Adipose tissue (tissue), 3 donors: ENCODE measurements at regions not wholly inside any gene's neighbourhood (a gene's known extent, or its start where the extent isn't known, plus 50 kb on each side); places are given as distances from the start of the nearest gene placed in this dataset.

Source experiments
- H3K27ac ChIP-seq: one replicate; pipeline ENCODE4 v1.5.1; 2013; ENCODE audit warnings: low read depth, low read length
- WGBS, 3 donors: extraction: QIAGEN DNeasy Blood & Tissue Kit; methylation state at CpG; one replicate each; pipeline ENCODE4 v1.1.7; 2013; 5-methylcytosine and 5-hydroxymethylcytosine counted together
- donor health status: healthy with polysubstance abuse.
- donor health status: Bipolar disorder and iron deficiency.
- donor health status: healthy.

GRCh38 chr16:64615630-64616280, 506.1 kb downstream of the CDH11 start:
- WGBS, 3 donors, result 43 to 51% (median 50%) methylated on average over 6 of the region's 6 CpGs
- no peak overlapping the region for H3K27ac ChIP-seq

GRCh38 chr16:64596196-64596595, 525.7 kb downstream of the CDH11 start:
- no peak overlapping the region for H3K27ac ChIP-seq

GRCh38 chr16:64590513-64590912, 531.4 kb downstream of the CDH11 start:
- no peak overlapping the region for H3K27ac ChIP-seq

- H3K27ac ChIP-seq, result no peak overlapping the region
- 58 to 79% (median 61%) methylated on average over 5 of the region's 5 CpGs for WGBS, 3 donors
Observed at GRCh38 chr16:64589836-64590235, 532.0 kb downstream of the CDH11 start.

GRCh38 chr16:64586781-64587180, 535.1 kb downstream of the CDH11 start:
- WGBS, 3 donors, result 19 to 26% (median 24%) methylated on average over 3 of the region's 3 CpGs
- H3K27ac ChIP-seq, result no peak overlapping the region

- no peak overlapping the region for H3K27ac ChIP-seq
Observed at GRCh38 chr16:64585367-64585766, 536.5 kb downstream of the CDH11 start.

- 77 to 82% (median 79%) methylated on average over 7 of the region's 7 CpGs for WGBS, 3 donors
- no peak overlapping the region for H3K27ac ChIP-seq
Observed at GRCh38 chr16:64580558-64580957, 541.3 kb downstream of the CDH11 start.

- H3K27ac ChIP-seq, result no peak overlapping the region
- WGBS, 3 donors, result 84 to 94% (median 88%) methylated on average over 2 of the region's 2 CpGs
Observed at GRCh38 chr16:64579712-64580111, 542.2 kb downstream of the CDH11 start.

GRCh38 chr16:64545768-64546167, 576.1 kb downstream of the CDH11 start:
- WGBS, 3 donors, result 65 to 88% (median 84%) methylated on average over 2 of the region's 2 CpGs
- no peak overlapping the region for H3K27ac ChIP-seq

- no peak overlapping the region for H3K27ac ChIP-seq
- WGBS, 3 donors, result 44 to 57% (median 51%) methylated on average over 1 of the region's 1 CpG
Observed at GRCh38 chr16:64544859-64545258, 577.0 kb downstream of the CDH11 start.

- 78 to 86% (median 83%) methylated on average over 4 of the region's 4 CpGs for WGBS, 3 donors
- no peak overlapping the region for H3K27ac ChIP-seq
Observed at GRCh38 chr16:64543441-64543840, 578.4 kb downstream of the CDH11 start.

GRCh38 chr16:64543031-64543430, 578.8 kb downstream of the CDH11 start:
- no peak overlapping the region for H3K27ac ChIP-seq
- 47 to 97% (median 80%) methylated on average over 1 of the region's 1 CpG for WGBS, 3 donors

GRCh38 chr16:64542152-64542551, 579.7 kb downstream of the CDH11 start:
- 87 to 92% (median 91%) methylated on average over 2 of the region's 2 CpGs for WGBS, 3 donors
- no peak overlapping the region for H3K27ac ChIP-seq

GRCh38 chr16:64541621-64542020, 580.2 kb downstream of the CDH11 start:
- H3K27ac ChIP-seq, result no peak overlapping the region
- WGBS, 3 donors, result 62 to 84% (median 69%) methylated on average over 2 of the region's 2 CpGs

- H3K27ac ChIP-seq, result no peak overlapping the region
- WGBS, 3 donors, result 64 to 68% (median 67%) methylated on average over 3 of the region's 3 CpGs
Observed at GRCh38 chr16:64540434-64540833, 581.4 kb downstream of the CDH11 start.

GRCh38 chr16:64539811-64540371, 582.0 kb downstream of the CDH11 start:
- H3K27ac ChIP-seq, result no peak overlapping the region
- WGBS, 3 donors, result 79 to 90% (median 84%) methylated on average over 4 of the region's 4 CpGs

GRCh38 chr16:64534180-64534780, 587.6 kb downstream of the CDH11 start:
- WGBS, 3 donors, result 79 to 89% (median 83%) methylated on average over 6 of the region's 6 CpGs

GRCh38 chr16:64532691-64533090, 589.2 kb downstream of the CDH11 start:
- no peak overlapping the region for H3K27ac ChIP-seq

More at GRCh38 chr16:64534180-64534780, 587.6 kb downstream of the CDH11 start:
- no peak overlapping the region for H3K27ac ChIP-seq

GRCh38 chr16:64532117-64532516, 589.7 kb downstream of the CDH11 start:
- no peak overlapping the region for H3K27ac ChIP-seq
- 57 to 73% (median 60%) methylated on average over 3 of the region's 3 CpGs for WGBS, 3 donors

More at GRCh38 chr16:64532691-64533090, 589.2 kb downstream of the CDH11 start:
- WGBS, 3 donors, result 69 to 87% (median 76%) methylated on average over 9 of the region's 9 CpGs

- WGBS, 3 donors, result 68 to 87% (median 75%) methylated on average over 3 of the region's 3 CpGs
- no peak overlapping the region for H3K27ac ChIP-seq
Observed at GRCh38 chr16:64531401-64531800, 590.5 kb downstream of the CDH11 start.
